PC-3 (cell line): ENCODE measurements at regions not wholly inside any gene's neighbourhood (a gene's known extent, or its start where the extent isn't known, plus 50 kb on each side); places are given as distances from the start of the nearest gene placed in this dataset.

Source experiments
- CTCF ChIP-seq: fragments of 300-600 bp; sonication (generic); conservative IDR thresholded peaks from 2 replicates; pipeline ENCODE4 v1.5.1; 2017; ENCODE audit warnings: antibody characterized with exemption, low read depth, mild to moderate bottlenecking, low read length
- EZH2 ChIP-seq: fragments of 300-600 bp; sonication (generic); IDR thresholded peaks from one replicate; pipeline ENCODE4 v1.6.1; 2017; ENCODE audit warnings: antibody characterized with exemption, mild to moderate bottlenecking, low read length; ENCODE audit not compliant: unreplicated experiment

DNA sequence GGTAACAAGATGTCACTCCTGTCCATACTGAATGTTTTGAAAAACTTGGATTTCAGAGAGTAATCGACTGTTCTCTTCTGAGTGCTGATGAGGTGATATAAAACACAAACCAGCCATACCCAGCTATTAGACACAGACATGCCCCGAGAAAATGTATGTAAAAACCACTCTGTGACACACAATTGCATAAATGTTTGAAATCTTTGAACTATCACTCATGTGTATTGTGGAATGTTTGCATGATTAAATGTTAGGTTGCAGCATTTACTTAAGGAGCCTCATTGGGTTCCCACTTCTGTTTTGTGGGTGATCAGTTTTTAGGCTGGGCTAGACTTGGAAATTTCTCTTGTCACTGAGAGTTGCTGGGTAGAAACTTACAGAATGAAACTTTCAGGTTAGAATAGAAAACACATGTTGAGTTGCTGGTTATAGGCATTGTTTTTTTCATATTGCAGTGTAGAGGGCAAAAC is 270.4 kb upstream of the B3GALT2 start:
- no peak for TF ChIP-seq CTCF
- no peak for TF ChIP-seq EZH2
